Bone marrow (tissue), 2 donors: ENCODE measurements at regions not wholly inside any gene's neighbourhood (a gene's known extent, or its start where the extent isn't known, plus 50 kb on each side); places are given as distances from the start of the nearest gene placed in this dataset.
"Not testable (repeated sequence)": the region's sequence is repeated elsewhere in the genome, so short reads cannot be mapped to it uniquely, and the experiment has no call there.

Experiments
- DNase-seq, 2 donors: peaks; one replicate each; lab custom pipeline; 2025; lab: John Stamatoyannopoulos, UW

DNA sequence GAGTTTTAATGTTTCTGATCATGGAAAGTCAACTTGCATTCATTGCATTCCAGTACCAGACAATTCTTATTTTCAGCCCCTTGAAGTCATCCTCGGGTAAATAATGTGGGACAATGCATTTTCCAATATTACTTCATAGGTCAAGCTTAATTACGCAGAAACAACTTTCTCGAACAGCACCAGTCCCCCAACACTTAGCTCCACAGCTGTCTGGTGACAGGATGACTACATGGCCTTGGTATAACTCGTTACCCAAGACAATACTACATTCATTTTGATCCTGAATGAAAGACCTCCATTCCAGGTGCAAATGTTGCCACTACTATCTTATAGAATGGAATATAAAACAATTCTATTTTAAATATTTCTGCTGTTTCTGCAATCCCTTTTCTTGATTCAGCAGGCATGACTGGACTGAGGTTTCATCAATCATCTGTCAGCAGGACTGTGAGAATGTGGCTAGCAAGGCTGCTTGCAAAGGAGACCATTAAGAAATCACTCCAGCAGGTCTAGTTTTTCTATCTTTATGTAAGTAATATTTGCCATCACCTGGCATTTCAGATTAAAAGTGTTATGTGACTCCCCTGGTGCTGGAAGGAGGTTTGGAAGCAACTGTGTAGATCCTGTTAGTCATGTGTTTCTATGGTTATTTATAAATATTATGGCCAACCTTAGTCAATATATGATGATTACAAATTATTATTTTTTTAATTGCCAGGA lies 147.9 kb downstream of the HAO1 start:
- no peak for DNase-seq

GRCh38 chr20:7798176-7798575 lies 142.1 kb downstream of the HAO1 start:
- DNase-seq, result no peak

GRCh38 chr20:7799862-7800261 lies 140.4 kb downstream of the HAO1 start:
- DNase-seq, result no peak

DNA sequence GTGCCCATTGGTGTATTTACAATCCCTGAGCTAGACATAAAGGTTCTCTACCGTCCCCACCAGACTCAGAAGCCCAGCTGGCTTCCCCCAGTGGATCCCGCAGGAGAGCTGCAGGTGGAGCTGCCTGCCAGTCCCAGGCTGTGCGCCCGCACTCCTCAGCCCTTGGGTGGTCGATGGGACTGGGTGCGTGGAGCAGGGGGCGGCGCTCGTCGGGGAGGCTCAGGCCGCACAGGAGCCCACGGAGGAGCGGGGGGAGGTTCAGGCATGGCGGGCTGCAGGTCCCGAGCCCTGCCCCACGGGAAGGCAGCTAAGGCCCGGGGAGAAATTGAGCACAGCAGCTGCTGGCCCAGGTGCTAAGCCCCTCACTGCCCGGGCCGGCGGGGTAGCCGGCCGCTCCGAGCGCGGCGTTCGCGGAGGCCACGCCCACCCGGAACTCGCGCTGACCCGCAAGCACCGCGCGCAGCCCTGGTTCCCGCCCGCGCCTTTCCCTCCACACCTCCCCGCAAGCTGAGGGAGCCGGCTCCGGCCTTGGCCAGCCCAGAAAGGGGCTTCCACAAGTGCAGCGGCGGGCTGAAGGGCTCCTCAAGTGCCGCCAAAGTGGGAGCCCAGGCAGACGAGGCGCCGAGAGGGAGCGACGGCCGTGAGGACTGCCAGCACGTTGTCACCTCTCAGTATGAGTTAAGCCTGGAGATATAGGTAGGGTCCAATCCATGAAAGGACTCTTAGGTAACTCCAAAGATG lies 136.7 kb downstream of the HAO1 start:
- DNase-seq, result not testable (repeated sequence)

- no peak for DNase-seq
Measured at GRCh38 chr20:7806831-7807230, 133.4 kb downstream of the HAO1 start.

DNA sequence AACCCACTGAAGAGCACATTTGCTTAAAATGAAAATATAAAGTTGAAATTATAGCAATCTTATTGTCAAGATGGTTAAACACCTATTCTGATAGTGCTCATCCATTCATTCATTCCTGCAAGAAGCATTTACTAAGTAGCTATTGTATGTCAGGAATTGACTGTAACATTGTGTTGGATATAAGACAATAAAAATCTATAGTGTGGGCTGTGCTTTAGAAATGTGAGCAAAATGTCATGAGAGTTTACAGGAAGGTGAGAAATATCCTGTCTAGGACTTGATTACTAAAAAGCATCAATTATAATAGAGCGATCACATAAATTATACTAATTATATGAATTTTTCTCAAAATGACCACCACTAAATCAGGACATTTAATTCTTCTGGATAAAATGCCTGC lies 123.0 kb downstream of the HAO1 start:
- no peak for DNase-seq

GRCh38 chr20:7818477-7818876 lies 121.8 kb downstream of the HAO1 start:
- DNase-seq, result no peak

GRCh38 chr20:7820897-7821296 lies 119.4 kb downstream of the HAO1 start:
- no peak for DNase-seq

- no peak for DNase-seq
Measured at GRCh38 chr20:7822772-7823171, 117.5 kb downstream of the HAO1 start.

GRCh38 chr20:7828437-7828836 lies 111.8 kb downstream of the HAO1 start:
- DNase-seq, result no peak

- no peak for DNase-seq
Measured at GRCh38 chr20:7829031-7829430, 111.2 kb downstream of the HAO1 start.

GRCh38 chr20:7829776-7830175 lies 110.5 kb downstream of the HAO1 start:
- no peak for DNase-seq
